ENCODE measurements at regions not wholly inside any gene's neighbourhood (a gene's known extent, or its start where the extent isn't known, plus 50 kb on each side); places are given as distances from the start of the nearest gene placed in this dataset.

DNA sequence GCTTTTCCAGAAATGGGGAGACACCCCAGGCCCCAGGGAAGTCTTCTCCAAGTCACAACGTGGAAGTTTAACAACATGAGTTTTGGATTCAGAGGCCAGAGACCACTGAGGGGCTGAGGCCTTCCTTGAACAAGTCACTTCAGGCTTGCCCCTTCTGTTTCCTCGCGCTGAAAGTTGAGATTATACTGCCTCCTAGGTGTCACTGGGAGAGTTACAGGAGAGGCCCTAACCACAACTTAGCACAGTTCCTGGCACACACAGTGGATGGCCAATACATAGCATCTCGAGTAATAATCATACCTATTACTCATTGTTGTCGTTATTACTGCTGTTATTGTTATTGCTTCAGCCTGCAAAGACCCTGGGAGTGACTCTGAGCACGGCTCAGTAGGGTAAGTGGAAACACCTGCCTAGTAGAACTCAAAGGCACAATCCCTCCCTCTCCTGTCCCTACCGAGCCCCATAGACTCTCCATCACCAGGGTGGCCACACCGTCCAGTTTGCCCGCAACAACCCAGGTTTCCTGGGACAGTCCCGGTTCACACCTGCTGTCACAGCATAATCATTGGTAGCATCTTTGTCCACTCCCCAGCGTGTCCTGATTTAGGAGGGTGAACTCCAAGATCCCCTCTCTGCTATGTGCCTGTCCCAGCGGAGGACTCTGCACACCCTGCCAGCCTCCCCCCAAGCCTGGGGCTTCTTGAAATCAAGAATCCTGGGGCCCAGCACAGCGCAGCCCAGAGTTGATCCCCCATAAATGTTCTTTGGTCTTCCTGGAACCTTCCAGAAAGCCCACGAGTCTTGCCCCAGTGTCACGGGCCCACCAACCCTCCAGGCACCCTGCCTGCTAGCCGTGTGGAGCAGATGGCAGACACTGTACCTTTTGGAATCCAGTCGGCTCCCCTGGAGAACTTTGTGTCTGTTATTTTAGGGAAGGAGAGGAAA is 85.0 kb downstream of the SYNE3 start:
- Histone ChIP-seq H3K36me3 (ENCODE audit: control insufficient read depth, insufficient read depth, low read length) (no peaks in the 10 kb centered on the region), H3K9me3 (ENCODE audit: control insufficient read depth, low read depth, low read length) (no peaks in the 10 kb centered on the region), H3K27me3 (ENCODE audit: control insufficient read depth, insufficient read depth, low read length) (no peaks in the 10 kb centered on the region), H3K4me3 (ENCODE audit: low read length) (no peak overlapping the region), H3K27ac (ENCODE audit: low read length) (no peak overlapping the region), H3K4me1 (ENCODE audit: control insufficient read depth, insufficient read depth, low read length) (no peaks in the 10 kb centered on the region)
- peak in 1 of 2 donors; percentile 19 for DNase-seq
- no CpG with 5 or more reads among the region's 17 CpGs for WGBS (ENCODE audit: insufficient coverage, low lambda C conversion rate)

DNA sequence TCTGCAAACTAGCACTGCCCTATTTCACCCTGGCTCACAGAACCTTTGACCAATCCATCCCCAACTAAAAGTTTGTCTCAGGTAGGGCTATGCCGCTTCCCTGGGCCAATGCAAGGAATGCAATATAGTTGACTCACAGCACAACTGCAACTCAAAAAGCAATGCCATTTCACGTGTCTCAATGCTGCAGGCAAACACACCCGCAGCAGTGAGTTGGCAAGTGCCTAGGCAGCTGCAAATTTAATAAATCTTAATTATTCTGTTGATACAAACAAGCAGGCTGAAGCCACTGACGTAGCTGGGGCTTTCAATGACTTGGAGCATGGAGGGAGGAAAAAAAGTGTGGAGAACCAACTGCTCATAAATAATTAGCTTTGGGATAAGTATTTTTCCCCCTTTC is 87.9 kb downstream of the SYNE3 start:
- WGBS (ENCODE audit: insufficient coverage, low lambda C conversion rate), result 86% methylated on average over 1 of the region's 4 CpGs
- Histone ChIP-seq H3K36me3 (ENCODE audit: control insufficient read depth, insufficient read depth, low read length) (no peaks in the 10 kb centered on the region), H3K4me3 (ENCODE audit: low read length) (no peak overlapping the region), H3K27me3 (ENCODE audit: control insufficient read depth, insufficient read depth, low read length) (no peaks in the 10 kb centered on the region), H3K4me1 (ENCODE audit: control insufficient read depth, insufficient read depth, low read length) (no peaks in the 10 kb centered on the region), H3K27ac (ENCODE audit: low read length) (no peak overlapping the region), H3K9me3 (ENCODE audit: control insufficient read depth, low read depth, low read length) (no peaks in the 10 kb centered on the region)
- DNase-seq, result no peak

DNA sequence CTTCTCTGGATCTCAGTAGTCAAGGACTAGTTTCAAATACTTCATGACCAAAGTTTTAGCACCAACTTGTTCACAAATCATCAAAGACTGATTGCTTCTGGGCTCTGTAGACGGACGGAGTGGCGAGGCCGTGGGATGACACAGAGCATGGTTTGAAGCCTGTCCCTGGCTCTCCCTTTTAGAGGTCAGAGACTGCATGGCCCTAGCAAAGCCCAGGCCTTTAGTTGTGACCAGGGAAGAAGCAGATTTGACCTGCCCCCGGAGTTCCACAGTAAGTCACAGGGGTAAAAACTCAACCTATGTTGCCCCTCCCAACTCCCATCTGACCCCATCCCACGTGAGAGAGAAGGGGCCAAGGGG is 90.4 kb downstream of the SYNE3 start:
- H3K27me3 ChIP-seq (ENCODE audit: control insufficient read depth, insufficient read depth, low read length), result no peaks in the 10 kb centered on the region
- H3K27ac ChIP-seq (ENCODE audit: low read length), result no peak overlapping the region
- DNase-seq, result no peak
- no peak overlapping the region for H3K4me3 ChIP-seq (ENCODE audit: low read length)
- WGBS (ENCODE audit: insufficient coverage, low lambda C conversion rate), result no CpG with 5 or more reads among the region's 6 CpGs
- H3K9me3 ChIP-seq (ENCODE audit: control insufficient read depth, low read depth, low read length), result peaks cover 3% of the 10 kb centered on the region
- H3K4me1 ChIP-seq (ENCODE audit: control insufficient read depth, insufficient read depth, low read length), result no peaks in the 10 kb centered on the region
- H3K36me3 ChIP-seq (ENCODE audit: control insufficient read depth, insufficient read depth, low read length), result no peaks in the 10 kb centered on the region

DNA sequence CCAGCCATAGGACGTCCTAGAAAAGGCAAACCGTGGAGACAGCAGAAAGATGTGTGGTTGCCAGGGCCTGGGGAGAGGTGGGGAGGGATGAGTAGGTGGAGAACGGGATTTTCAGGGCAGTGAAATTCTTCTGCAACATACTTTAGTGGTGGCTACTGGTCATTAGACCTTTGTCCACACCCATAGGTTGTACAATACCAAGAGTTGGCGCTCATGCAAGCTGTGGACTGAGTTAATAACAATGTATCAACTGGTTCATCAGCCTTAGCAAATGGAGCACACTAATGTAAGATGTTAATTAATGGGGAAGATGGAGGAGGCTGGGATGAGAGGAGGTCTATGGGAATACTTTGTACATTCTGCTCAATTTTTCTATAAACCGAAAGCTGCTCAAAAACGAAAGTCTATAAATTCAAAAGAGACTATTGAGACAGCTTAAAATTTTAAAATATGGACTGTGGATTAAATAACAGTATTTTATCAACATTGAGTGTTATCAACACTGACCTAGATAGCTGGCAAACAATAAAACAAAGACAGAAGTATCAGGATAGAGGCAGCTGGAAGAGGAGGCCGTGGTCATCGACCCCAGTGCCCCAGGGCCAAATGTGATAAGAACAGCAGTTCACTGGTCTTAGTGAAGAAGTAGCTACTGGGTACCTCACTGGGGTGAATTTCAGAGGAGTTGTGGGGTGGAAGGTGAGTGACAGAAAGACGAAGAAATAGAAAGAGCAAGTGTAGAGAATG is 90.9 kb downstream of the SYNE3 start:
- Histone ChIP-seq H3K4me1 (ENCODE audit: control insufficient read depth, insufficient read depth, low read length) (no peaks in the 10 kb centered on the region), H3K27ac (ENCODE audit: low read length) (no peak overlapping the region), H3K9me3 (ENCODE audit: control insufficient read depth, low read depth, low read length) (peaks cover 3% of the 10 kb centered on the region), H3K36me3 (ENCODE audit: control insufficient read depth, insufficient read depth, low read length) (no peaks in the 10 kb centered on the region), H3K27me3 (ENCODE audit: control insufficient read depth, insufficient read depth, low read length) (no peaks in the 10 kb centered on the region), H3K4me3 (ENCODE audit: low read length) (no peak overlapping the region)
- WGBS (ENCODE audit: insufficient coverage, low lambda C conversion rate), result 100% methylated on average over 3 of the region's 9 CpGs
- no peak for DNase-seq

DNA sequence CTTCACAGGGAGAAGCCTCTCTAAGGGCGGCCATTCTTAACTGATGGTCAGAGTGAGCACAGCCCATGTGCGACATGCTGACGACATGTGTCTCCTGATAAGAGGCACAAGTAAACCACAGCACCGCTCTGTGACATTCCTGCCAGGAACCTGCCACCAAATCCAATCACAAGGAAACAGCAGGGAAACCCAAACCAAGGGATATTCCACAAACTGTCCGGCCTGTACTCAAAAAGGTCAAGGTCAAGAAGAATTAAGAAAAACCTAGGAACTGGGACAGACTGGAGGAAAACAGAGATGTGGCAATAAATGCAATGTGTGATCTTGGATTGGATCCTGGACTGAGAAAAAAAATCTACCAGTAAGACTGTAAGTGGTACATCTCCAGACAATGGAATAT is 91.9 kb downstream of the SYNE3 start:
- Histone ChIP-seq H3K4me3 (ENCODE audit: low read length) (no peak overlapping the region), H3K9me3 (ENCODE audit: control insufficient read depth, low read depth, low read length) (peaks cover 3% of the 10 kb centered on the region), H3K27me3 (ENCODE audit: control insufficient read depth, insufficient read depth, low read length) (no peaks in the 10 kb centered on the region), H3K4me1 (ENCODE audit: control insufficient read depth, insufficient read depth, low read length) (no peaks in the 10 kb centered on the region), H3K27ac (ENCODE audit: low read length) (no peak overlapping the region), H3K36me3 (ENCODE audit: control insufficient read depth, insufficient read depth, low read length) (no peaks in the 10 kb centered on the region)
- no CpG with 5 or more reads among the region's 5 CpGs for WGBS (ENCODE audit: insufficient coverage, low lambda C conversion rate)
- no peak for DNase-seq

DNA sequence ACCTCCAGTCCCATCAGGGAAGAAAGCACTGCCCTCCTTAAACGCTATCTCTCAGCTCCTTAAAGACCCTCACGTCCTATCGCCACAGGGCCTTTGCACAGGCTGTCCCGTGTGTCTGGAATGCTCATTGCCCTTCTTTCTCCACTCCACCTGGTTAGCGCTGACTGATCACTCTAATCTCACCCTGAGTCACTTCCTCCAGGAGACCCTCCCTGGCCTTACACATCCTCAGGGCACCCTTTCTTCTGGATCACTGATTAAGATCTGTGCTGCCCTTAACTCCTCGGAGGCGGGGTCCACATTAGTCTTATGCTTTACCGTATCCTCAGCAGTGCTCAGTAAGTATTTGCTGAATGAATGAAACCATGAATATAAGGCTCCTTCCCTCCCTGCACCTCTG is 94.7 kb downstream of the SYNE3 start:
- DNase-seq, result no peak
- Histone ChIP-seq H3K27me3 (ENCODE audit: control insufficient read depth, insufficient read depth, low read length) (no peaks in the 10 kb centered on the region), H3K36me3 (ENCODE audit: control insufficient read depth, insufficient read depth, low read length) (no peaks in the 10 kb centered on the region), H3K27ac (ENCODE audit: low read length) (no peak overlapping the region), H3K4me3 (ENCODE audit: low read length) (no peak overlapping the region), H3K9me3 (ENCODE audit: control insufficient read depth, low read depth, low read length) (peaks cover 3% of the 10 kb centered on the region), H3K4me1 (ENCODE audit: control insufficient read depth, insufficient read depth, low read length) (no peaks in the 10 kb centered on the region)
- WGBS (ENCODE audit: insufficient coverage, low lambda C conversion rate), result no CpG with 5 or more reads among the region's 8 CpGs

DNA sequence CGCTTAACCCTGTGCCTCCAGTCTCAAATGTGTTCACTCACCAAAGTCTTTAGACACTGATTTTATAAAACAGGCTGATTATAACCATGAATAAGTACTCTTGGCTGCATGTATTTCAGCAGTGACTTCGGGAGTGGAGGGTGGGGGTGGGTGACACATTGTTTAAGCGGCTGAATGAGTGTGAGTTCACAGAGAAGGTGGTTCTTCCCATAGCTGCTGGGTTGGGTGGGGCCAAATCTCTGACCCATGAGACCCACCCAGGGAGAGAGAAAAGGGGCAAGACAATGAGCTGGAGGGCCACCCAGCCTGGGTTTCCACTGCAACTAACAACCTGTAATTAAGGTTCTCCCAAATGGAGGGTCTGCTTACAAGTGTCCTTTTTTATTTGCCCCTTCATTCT is 96.4 kb downstream of the SYNE3 start:
- no peak overlapping the region for H3K27ac ChIP-seq (ENCODE audit: low read length)
- WGBS (ENCODE audit: insufficient coverage, low lambda C conversion rate), result no CpG with 5 or more reads among the region's 3 CpGs
- H3K4me1 ChIP-seq (ENCODE audit: control insufficient read depth, insufficient read depth, low read length), result no peaks in the 10 kb centered on the region
- no peaks in the 10 kb centered on the region for H3K27me3 ChIP-seq (ENCODE audit: control insufficient read depth, insufficient read depth, low read length)
- no peaks in the 10 kb centered on the region for H3K36me3 ChIP-seq (ENCODE audit: control insufficient read depth, insufficient read depth, low read length)
- H3K9me3 ChIP-seq (ENCODE audit: control insufficient read depth, low read depth, low read length), result peaks cover 3% of the 10 kb centered on the region
- DNase-seq, result no peak
- H3K4me3 ChIP-seq (ENCODE audit: low read length), result no peak overlapping the region

DNA sequence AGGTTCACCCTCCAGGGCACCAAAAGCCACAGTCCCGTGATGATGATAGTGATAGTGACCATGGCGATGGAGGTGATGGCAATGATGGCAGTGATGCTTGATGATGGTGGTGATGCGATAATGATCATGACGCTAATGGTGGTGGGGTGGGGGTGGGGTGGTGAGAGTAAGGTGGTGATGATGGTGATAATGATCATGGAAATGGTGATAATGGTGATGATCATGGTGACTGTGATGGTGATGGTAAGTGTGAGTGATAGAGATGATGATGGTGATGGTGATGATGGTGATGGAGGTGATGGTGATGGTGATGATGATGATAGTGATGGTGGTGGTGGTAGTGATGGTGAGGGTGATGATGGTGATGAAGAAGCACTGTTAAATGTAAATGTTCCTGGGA is 96.9 kb downstream of the SYNE3 start:
- Histone ChIP-seq H3K4me3 (ENCODE audit: low read length) (no peak overlapping the region), H3K27ac (ENCODE audit: low read length) (no peak overlapping the region), H3K4me1 (ENCODE audit: control insufficient read depth, insufficient read depth, low read length) (no peaks in the 10 kb centered on the region), H3K9me3 (ENCODE audit: control insufficient read depth, low read depth, low read length) (peaks cover 3% of the 10 kb centered on the region), H3K27me3 (ENCODE audit: control insufficient read depth, insufficient read depth, low read length) (no peaks in the 10 kb centered on the region), H3K36me3 (ENCODE audit: control insufficient read depth, insufficient read depth, low read length) (no peaks in the 10 kb centered on the region)
- DNase-seq, result no peak
- no CpG with 5 or more reads among the region's 4 CpGs for WGBS (ENCODE audit: insufficient coverage, low lambda C conversion rate)

DNA sequence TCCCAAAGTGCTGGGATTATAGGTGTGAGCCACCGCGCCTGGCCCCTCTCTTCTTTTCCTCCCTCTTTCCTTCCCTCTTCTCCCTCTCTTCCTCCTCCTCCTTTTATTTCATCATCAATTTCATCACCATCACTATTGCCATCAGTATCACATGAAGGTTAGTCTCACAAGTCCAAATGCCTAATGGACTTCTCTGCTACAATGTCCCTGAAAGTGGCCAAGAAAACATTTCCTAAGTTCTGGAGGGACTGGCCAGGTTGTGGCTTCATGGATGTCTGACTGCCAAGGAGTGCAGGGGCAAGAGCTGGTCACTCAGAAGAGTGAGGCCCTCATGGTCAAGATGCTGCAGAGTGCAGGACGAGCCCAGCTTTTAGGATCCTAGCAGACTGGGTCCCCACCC is 97.6 kb downstream of the SYNE3 start:
- no peak for DNase-seq
- WGBS (ENCODE audit: insufficient coverage, low lambda C conversion rate), result 100% methylated on average over 2 of the region's 3 CpGs
- H3K4me1 ChIP-seq (ENCODE audit: control insufficient read depth, insufficient read depth, low read length), result no peaks in the 10 kb centered on the region
- H3K9me3 ChIP-seq (ENCODE audit: control insufficient read depth, low read depth, low read length), result peaks cover 3% of the 10 kb centered on the region
- no peaks in the 10 kb centered on the region for H3K36me3 ChIP-seq (ENCODE audit: control insufficient read depth, insufficient read depth, low read length)
- H3K27me3 ChIP-seq (ENCODE audit: control insufficient read depth, insufficient read depth, low read length), result no peaks in the 10 kb centered on the region
- no peak overlapping the region for H3K4me3 ChIP-seq (ENCODE audit: low read length)
- H3K27ac ChIP-seq (ENCODE audit: low read length), result no peak overlapping the region

DNA sequence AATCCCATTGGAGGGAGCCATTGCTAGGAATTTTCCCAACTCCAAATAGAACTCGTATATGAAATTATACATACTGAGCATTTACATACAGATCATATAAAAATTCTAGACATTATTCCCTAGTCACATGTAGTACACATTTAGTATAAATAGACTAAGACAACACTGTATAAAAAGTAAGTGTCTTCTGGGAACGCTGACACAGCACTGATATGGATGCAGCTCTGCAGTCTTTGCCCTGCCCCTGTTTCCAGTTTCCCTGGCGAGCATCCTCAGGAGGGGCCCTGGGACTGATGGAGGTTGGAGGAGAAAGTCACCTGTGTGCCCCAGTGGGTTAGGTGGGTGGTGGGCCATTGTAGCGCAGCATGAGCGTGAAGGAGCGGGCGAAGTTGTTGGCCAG is 97.8 kb upstream of the CLMN start:
- Histone ChIP-seq H3K4me3 (ENCODE audit: low read length) (no peak overlapping the region), H3K36me3 (ENCODE audit: control insufficient read depth, insufficient read depth, low read length) (no peaks in the 10 kb centered on the region), H3K27me3 (ENCODE audit: control insufficient read depth, insufficient read depth, low read length) (no peaks in the 10 kb centered on the region), H3K4me1 (ENCODE audit: control insufficient read depth, insufficient read depth, low read length) (no peaks in the 10 kb centered on the region), H3K9me3 (ENCODE audit: control insufficient read depth, low read depth, low read length) (no peaks in the 10 kb centered on the region), H3K27ac (ENCODE audit: low read length) (no peak overlapping the region)
- no peak for DNase-seq
- no CpG with 5 or more reads among the region's 7 CpGs for WGBS (ENCODE audit: insufficient coverage, low lambda C conversion rate)

Data from large intestine (tissue), 3 donors.